Endothelial cell of umbilical vein (primary cell): ENCODE measurements at regions not wholly inside any gene's neighbourhood (a gene's known extent, or its start where the extent isn't known, plus 50 kb on each side); places are given as distances from the start of the nearest gene placed in this dataset.

Experiments
- BruUV-seq: library from RNA; stranded (reverse); fragments of 400-500 nt; replicated peaks from 2 replicates; lab custom pipeline; 2021; lab: Mats Ljungman, UMichigan
- CTCF ChIA-PET: fragments of 300-600, 350-600 bp; sonication (Branson Sonifier 250); formaldehyde crosslinking; loops from one replicate; lab custom pipeline; 2021; ENCODE audit warnings: antibody characterized with exemption, inconsistent platforms; lab: Charles Lee
- POLR2A ChIA-PET: fragments of 300-600, 350-600 bp; sonication (Branson Sonifier 250); formaldehyde crosslinking; loops from one replicate; lab custom pipeline; 2021; ENCODE audit warnings: antibody characterized with exemption, inconsistent platforms; lab: Charles Lee
- DNase-seq: peaks from one replicate; pipeline ENCODE4 v3.0.0-alpha.2; 2011; ENCODE audit warnings: low read depth, low spot score
- FAIRE-seq: peaks from 2 replicates; lab custom pipeline; 2011; peaks lifted over from hg19 to GRCh38; lab: Jason Lieb, UNC
- H2AFZ ChIP-seq: 2 replicates; pipeline ENCODE4 v1.6.0; 2012; ENCODE audit warnings: low read depth, low read length, control low read depth, inconsistent platforms
- H3K27ac ChIP-seq: 2 replicates; pipeline ENCODE4 v1.5.1; 2011; ENCODE audit warnings: low read depth, mild to moderate bottlenecking, control low read depth, low read length, moderate library complexity; ENCODE audit not compliant: insufficient read depth
- H3K27me3 ChIP-seq, 2 experiments: 2 replicates each; pipeline versions ENCODE4 v1.6.0 to v1.6.1; 2011; ENCODE audit warnings: low read length in 2 of 2, mixed read lengths in 1 of 2; ENCODE audit not compliant: control insufficient read depth in 2 of 2, insufficient read depth in 2 of 2
- H3K36me3 ChIP-seq, 2 experiments: 2 replicates in 1 of 2; 3 replicates in 1 of 2; pipeline ENCODE4 v1.5.1; 2011; ENCODE audit warnings: low read length in 2 of 2, mild to moderate bottlenecking in 1 of 2, moderate library complexity in 1 of 2; ENCODE audit not compliant: control insufficient read depth in 2 of 2, insufficient read depth in 2 of 2; ENCODE audit errors: extremely low read depth in 1 of 2
- H3K4me1 ChIP-seq: 3 replicates; pipeline ENCODE4 v1.5.1; 2011; ENCODE audit warnings: mild to moderate bottlenecking, low read length; ENCODE audit not compliant: control insufficient read depth, insufficient read depth; ENCODE audit errors: extremely low read depth
- H3K4me2 ChIP-seq: 2 replicates; pipeline ENCODE4 v1.6.1; 2011; ENCODE audit warnings: low read length, control low read depth, mixed read lengths; ENCODE audit not compliant: insufficient read depth
- H3K4me3 ChIP-seq, 3 experiments: fragments of 200-600 bp in 1 of 3; sonication (generic), shearing (Covaris generic) in 1 of 3; replicated peaks in 1 of 3; 2 replicates each; pipeline ENCODE4 v1.5.1; 2011 to 2016; ENCODE audit warnings: control low read depth in 3 of 3, low read length in 3 of 3, mild to moderate bottlenecking in 2 of 3, inconsistent platforms in 1 of 3, low read depth in 1 of 3, moderate library complexity in 1 of 3; ENCODE audit not compliant: insufficient read depth in 1 of 3
- H3K79me2 ChIP-seq: 2 replicates; pipeline ENCODE4 v1.6.0; 2012; ENCODE audit warnings: low read length, inconsistent platforms; ENCODE audit not compliant: control insufficient read depth, insufficient read depth
- H3K9ac ChIP-seq: replicated peaks from 2 replicates; pipeline ENCODE3; 2011; ENCODE audit warnings: low read length, control low read depth; ENCODE audit not compliant: insufficient read depth; ENCODE audit errors: extremely low read depth
- H3K9me1 ChIP-seq: replicated peaks from 3 replicates; pipeline ENCODE4 v1.6.0; 2011; ENCODE audit warnings: mild to moderate bottlenecking, low read length; ENCODE audit not compliant: control insufficient read depth, insufficient read depth; ENCODE audit errors: extremely low read depth
- H3K9me3 ChIP-seq: replicated peaks from 2 replicates; pipeline ENCODE4 v1.5.1; 2012; ENCODE audit warnings: low read length, inconsistent platforms; ENCODE audit not compliant: control insufficient read depth, insufficient read depth
- H4K20me1 ChIP-seq: replicated peaks from 2 replicates; pipeline ENCODE3; 2011; ENCODE audit warnings: mild to moderate bottlenecking, low read length; ENCODE audit not compliant: control insufficient read depth, insufficient read depth; ENCODE audit errors: extremely low read depth
- CTCF ChIP-seq, 2 donors: IDR thresholded peaks; 1 replicate in 1 of 2; 2 replicates in 1 of 2; pipeline ENCODE4 v1.5.1; 2011; ENCODE audit warnings: low read length in 2 of 2, mild to moderate bottlenecking in 2 of 2, moderate library complexity in 2 of 2, control low read depth in 1 of 2, inconsistent platforms in 1 of 2, low read depth in 1 of 2; ENCODE audit not compliant: insufficient read depth in 1 of 2; ENCODE audit errors: extremely low read depth in 1 of 2
- EZH2 ChIP-seq: IDR thresholded peaks from 2 replicates; pipeline ENCODE4 v1.6.1; 2012; ENCODE audit warnings: borderline replicate concordance, low read depth, mild to moderate bottlenecking, moderate library complexity, low read length, inconsistent platforms; ENCODE audit not compliant: severe bottlenecking
- FOS ChIP-seq: IDR thresholded peaks from 2 replicates; pipeline ENCODE4 v1.6.1; 2011; ENCODE audit warnings: mild to moderate bottlenecking, low read length, moderate library complexity, borderline replicate concordance; ENCODE audit not compliant: insufficient read depth
- GATA2 ChIP-seq: IDR thresholded peaks from 2 replicates; pipeline ENCODE4 v1.7.0; 2011; ENCODE audit warnings: low read depth, mild to moderate bottlenecking, moderate library complexity, mixed read lengths, low read length; ENCODE audit not compliant: insufficient read length, insufficient read depth
- JUN ChIP-seq: IDR thresholded peaks from 2 replicates; pipeline ENCODE4 v1.6.1; 2011; ENCODE audit warnings: borderline replicate concordance, low read depth; ENCODE audit not compliant: insufficient read length, insufficient read depth
- MAX ChIP-seq: IDR thresholded peaks from 2 replicates; pipeline ENCODE4 v1.6.1; 2011; ENCODE audit not compliant: insufficient read depth, insufficient read length
- MYC ChIP-seq: IDR thresholded peaks from one replicate; pipeline ENCODE4 v1.6.1; 2011; ENCODE audit warnings: mild to moderate bottlenecking, low read depth, low read length
- POLR2A ChIP-seq: IDR thresholded peaks from 2 replicates; pipeline ENCODE4 v1.6.1; 2012; ENCODE audit warnings: low read depth, mild to moderate bottlenecking, control low read depth, low read length
- POLR2AphosphoS5 ChIP-seq: IDR thresholded peaks from 2 replicates; pipeline ENCODE4 v1.6.1; 2012; ENCODE audit warnings: low read depth, mild to moderate bottlenecking, control low read depth, low read length, moderate library complexity; ENCODE audit not compliant: insufficient read depth
- dilution Hi-C: fragments of 300-500 bp; cut with MboI; formaldehyde crosslinking; loops from one replicate; pipeline ENCODE4 v1.15.0; 2019; ENCODE audit warnings: low sequenced_read_pairs; ENCODE audit not compliant: extremely low pct_ligation_motif_present
- intact Hi-C: fragments of 100-400 bp; cut with micrococcal nuclease; formaldehyde crosslinking; loops from one replicate; pipeline ENCODE4 v1.10.0; 2022

- no peak overlapping the region for H2AFZ ChIP-seq
- ChIA-PET POLR2A (no interaction called here), CTCF (no interaction called here)
- intact Hi-C loops (no loop called here), dilution Hi-C loops (no loop called here)
- H3K9me3 ChIP-seq: no peaks in the 10 kb centered on the region
- BruUV-seq: no TSS peak
- no peaks in the 10 kb centered on the region for H3K4me1 ChIP-seq
- DNase-seq (no peak), FAIRE-seq (no peak)
- no peaks in the 10 kb centered on the region for H3K36me3 ChIP-seq
- H3K4me2 ChIP-seq: no peak overlapping the region
- H3K9ac ChIP-seq: no peak overlapping the region
- no peak overlapping the region for H3K4me3 ChIP-seq
- no peaks in the 10 kb centered on the region for H3K79me2 ChIP-seq
- H3K27me3 ChIP-seq: no peaks in the 10 kb centered on the region
- TF ChIP-seq JUN (no peak), EZH2 (no peak), GATA2 (no peak), MAX (no peak), CTCF (IDR thresholded peaks at IDR 0.05; ENCODE audit: extremely low read depth in 1 of 2, insufficient read depth in 1 of 2, low read depth in 1 of 2, low read length in 2 of 2) (no peak), POLR2A (no peak), FOS (no peak), POLR2AphosphoS5 (no peak), MYC (no peak)
- H4K20me1 ChIP-seq: no peaks in the 10 kb centered on the region
- peaks cover 2% of the 10 kb centered on the region for H3K9me1 ChIP-seq
- H3K27ac ChIP-seq: no peak overlapping the region
These were observed 265.5 kb upstream of the FERD3L start for GRCh38 chr7:19410691-19411090.
